GM19468 (cell line): ENCODE measurements at regions not wholly inside any gene's neighbourhood (a gene's known extent, or its start where the extent isn't known, plus 50 kb on each side); places are given as distances from the start of the nearest gene placed in this dataset.

Experiments
- ATAC-seq: cut with Tn5 transposase; IDR thresholded peaks from one replicate; pipeline ENCODE4 v1.9.1; 2021; ENCODE audit warnings: mild to moderate bottlenecking, moderate library complexity, moderate number of reproducible peaks; ENCODE audit not compliant: unreplicated experiment; ENCODE audit errors: extremely low read depth

DNA sequence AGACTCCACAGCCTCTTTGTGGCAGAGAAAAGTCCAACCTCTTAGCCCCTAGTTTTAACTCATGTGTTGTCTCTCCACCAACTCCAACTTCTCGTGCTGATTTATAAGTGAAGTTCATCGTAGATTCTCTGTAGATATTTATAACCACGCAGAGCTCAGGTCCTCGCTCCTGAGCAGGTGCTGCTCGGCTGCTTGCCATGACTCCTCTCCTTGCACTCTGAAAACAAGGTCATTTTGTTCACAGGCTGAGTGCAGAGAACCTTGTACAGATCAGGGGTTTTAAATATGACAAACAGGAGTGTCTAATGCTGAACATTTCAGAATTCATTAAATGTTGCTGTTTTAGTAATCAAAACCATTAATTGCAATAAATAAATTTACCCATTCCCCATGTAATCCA lies 330.8 kb upstream of the GYPC start:
- ATAC-seq, result no peak

DNA sequence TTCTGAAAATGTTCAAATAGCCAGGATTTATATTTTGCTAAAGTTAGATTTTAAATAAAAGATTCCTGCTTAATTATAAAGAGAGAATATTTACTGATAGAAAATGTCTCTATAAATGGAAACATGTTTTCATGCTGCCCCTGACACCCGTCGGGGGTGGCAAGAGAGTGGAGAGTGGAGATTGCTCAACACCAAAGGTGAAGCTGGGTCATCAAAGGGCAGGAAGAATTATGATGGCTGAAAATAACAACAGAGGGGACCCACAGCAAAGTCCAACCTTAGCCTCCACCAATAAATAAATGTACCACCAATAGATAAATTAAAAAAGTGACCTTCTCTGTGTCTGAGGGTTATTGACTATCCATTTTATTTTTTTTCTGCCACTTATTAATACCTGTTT lies 326.8 kb upstream of the GYPC start:
- no peak for ATAC-seq

GRCh38 chr2:126342457-126342856 lies 313.5 kb upstream of the GYPC start:
- no peak for ATAC-seq

- ATAC-seq, result no peak
Measured at GRCh38 chr2:126343136-126343535, 312.8 kb upstream of the GYPC start.

- ATAC-seq, result no peak
Measured at GRCh38 chr2:126344493-126344892, 311.5 kb upstream of the GYPC start.

- ATAC-seq, result no peak
Measured at GRCh38 chr2:126345691-126346090, 310.3 kb upstream of the GYPC start.

- ATAC-seq, result no peak
Measured at GRCh38 chr2:126356631-126357030, 299.3 kb upstream of the GYPC start.

DNA sequence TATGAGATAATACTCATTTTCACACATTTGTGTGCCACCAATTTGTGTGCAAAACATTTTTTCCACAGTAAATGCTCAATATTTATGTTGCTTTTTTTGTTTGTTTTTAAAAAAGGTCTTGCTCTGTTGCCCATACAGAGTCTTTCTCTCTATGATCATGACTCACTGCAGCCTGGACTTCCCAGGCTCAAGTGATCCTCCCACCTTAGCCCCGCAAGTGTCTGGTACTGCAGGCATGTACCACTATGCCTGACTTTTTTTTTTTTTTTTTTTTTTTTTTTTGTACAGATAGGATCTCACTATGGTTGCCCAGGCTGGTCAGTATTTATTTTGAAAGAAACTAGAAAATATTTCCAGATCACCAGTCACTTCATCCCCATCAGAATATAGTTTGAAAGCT lies 297.8 kb upstream of the GYPC start:
- no peak for ATAC-seq

DNA sequence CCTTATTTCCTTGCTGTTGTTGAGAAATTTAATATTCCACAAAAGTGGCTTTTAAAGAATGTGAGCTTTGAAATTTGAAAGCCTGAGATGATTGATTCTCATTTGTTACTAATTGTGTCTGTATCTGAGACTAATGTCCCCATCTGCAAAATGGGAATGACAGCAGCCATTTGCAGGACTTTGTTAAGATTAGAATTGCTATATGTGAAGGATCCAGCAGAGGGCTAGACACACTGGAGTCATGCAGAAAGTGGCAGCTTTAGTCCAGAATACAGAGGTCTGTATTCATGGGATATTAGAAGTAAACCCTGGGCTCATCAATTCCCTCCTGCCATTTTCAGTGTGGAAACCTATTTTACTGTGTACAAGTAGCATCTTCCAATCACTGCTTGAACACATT lies 296.5 kb upstream of the GYPC start:
- no peak for ATAC-seq

DNA sequence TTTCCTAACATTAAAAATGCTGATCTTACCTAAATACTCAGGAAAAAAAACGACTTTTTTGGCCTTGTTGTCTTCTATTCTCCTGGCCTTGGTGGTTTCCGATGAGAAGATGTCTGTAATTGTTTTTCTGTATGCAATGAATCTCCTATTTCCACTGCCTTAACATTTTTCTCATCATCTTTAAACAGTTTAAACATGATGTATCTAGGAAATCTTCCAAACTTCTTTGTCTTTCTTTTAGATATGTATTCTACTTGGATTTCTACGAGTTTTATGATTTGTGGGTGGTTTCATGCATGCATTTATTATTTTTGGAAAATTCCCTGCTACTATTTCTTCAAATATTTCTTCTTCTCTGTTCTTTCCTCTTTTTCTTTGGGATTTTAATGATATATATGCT lies 288.6 kb upstream of the GYPC start:
- ATAC-seq, result no peak

GRCh38 chr2:126368758-126369157 lies 287.2 kb upstream of the GYPC start:
- ATAC-seq, result no peak

GRCh38 chr2:126370201-126370600 lies 285.8 kb upstream of the GYPC start:
- no peak for ATAC-seq

- ATAC-seq, result no peak
Measured at GRCh38 chr2:126372406-126372805, 283.6 kb upstream of the GYPC start.

DNA sequence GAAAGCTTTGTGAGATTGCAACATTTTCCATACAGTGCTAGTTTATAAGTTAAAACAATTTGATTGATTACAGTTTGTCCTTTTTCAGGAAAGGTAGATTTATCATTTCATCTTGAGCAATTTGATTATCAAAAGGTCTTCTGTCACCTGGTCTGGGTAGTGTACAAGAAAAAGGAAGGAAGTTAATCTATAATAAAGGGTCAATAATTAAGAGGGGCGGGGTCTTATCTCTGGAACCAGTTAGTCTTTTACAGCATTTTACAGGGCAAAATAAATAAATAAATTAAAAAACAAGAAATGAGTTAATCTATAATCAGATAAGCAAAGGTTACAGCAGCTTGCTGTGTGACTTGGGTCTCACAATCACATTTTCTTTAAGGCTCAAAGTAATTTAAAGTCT lies 277.8 kb upstream of the GYPC start:
- ATAC-seq, result no peak

DNA sequence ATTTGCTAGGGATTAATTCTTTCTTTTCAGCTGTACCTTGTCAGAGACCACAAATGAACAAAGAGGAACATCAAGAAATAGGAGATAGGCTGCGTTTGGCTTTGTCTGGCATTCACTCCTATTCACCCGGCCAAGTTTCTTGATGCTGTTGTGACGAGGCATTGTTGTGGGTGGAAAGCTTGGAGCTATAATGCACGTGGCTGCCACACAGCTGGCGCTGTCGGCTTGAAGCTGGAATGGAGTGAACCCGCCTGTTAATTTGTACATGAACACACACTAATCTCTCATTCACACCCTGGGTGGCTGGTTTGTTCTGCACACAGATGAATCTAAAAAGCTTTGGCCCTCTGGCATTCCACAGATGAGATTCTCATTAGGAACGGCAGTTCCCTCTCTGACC lies 274.9 kb upstream of the GYPC start:
- ATAC-seq, result no peak

- ATAC-seq, result no peak
Measured at GRCh38 chr2:126382998-126383397, 273.0 kb upstream of the GYPC start.

GRCh38 chr2:126383800-126384199 lies 272.2 kb upstream of the GYPC start:
- ATAC-seq, result no peak

DNA sequence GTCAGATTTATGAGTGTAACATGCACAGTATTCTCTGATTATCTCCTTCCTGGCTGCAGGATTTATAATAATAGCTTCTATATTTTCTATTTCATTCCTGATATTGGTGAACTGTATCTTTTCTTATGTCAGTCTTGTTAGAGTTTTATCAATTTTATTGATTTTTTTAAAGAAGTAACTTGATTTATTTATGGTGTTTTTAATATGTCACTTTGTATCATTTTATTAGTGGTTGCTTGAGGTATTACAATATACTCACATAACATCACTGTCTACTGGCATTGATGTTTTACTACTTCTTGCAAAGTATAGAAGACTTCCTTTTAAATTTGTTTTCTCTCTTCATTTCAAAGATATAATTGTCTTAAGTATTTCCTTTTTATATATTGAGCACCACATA lies 270.5 kb upstream of the GYPC start:
- ATAC-seq, result no peak

DNA sequence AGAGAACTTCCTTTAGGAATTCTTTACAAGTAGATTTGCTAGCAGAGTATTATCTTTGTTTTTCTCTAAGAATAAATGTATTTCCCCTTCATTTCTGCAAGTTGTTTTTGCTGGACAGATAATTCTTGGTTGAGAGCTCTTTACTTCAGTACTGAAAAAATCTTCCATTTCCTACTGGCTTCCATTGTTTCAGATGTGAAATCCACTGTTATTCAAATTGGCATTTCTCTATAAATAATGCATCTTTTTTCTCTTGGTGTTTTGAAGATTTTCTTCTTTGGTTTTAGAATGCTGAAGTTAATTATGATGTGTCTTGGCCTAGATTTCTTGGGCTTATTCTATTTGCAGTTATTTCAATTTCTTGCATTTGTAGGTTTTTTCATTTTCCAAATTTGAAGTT lies 270.0 kb upstream of the GYPC start:
- ATAC-seq, result no peak

DNA sequence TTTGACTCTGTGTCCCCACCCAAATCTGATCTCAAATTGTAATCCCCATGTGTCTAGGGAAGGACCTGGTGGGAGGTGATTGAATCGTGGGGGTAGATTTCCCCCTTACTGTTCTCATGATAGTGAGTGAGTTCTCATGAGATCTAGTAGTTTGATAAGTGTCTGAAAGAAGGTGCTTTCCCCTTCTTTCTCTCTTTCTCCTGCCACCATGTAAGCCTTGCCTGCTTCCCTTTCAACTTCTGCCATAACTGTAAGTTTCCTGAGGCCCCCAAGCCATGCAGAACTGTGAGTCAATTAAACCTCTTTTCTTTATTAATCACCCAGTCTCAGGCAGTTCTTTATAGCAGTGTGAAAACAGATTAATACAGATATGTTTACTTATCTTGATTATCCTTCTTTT lies 266.5 kb upstream of the GYPC start:
- ATAC-seq, result no peak

DNA sequence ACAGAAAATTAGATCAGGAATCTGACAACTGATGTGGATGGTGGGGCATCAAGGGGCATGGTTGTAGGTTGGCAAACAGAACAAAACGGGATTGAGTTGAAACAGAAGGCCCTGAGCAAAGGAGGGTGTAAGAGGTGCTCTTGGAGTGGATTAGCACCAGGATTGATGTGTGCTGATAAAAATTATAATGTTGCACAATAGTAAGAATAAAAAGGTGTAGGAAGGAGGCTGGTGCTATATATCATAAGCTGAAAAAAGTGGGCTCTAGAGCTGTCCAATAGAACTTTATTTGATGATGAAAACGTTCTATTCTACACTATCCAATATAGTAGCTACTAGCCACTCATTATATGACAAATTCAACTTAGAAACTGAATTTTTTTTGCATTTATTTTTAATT lies 263.1 kb upstream of the GYPC start:
- ATAC-seq, result no peak

- no peak for ATAC-seq
Measured at GRCh38 chr2:126399001-126399400, 257.0 kb upstream of the GYPC start.

DNA sequence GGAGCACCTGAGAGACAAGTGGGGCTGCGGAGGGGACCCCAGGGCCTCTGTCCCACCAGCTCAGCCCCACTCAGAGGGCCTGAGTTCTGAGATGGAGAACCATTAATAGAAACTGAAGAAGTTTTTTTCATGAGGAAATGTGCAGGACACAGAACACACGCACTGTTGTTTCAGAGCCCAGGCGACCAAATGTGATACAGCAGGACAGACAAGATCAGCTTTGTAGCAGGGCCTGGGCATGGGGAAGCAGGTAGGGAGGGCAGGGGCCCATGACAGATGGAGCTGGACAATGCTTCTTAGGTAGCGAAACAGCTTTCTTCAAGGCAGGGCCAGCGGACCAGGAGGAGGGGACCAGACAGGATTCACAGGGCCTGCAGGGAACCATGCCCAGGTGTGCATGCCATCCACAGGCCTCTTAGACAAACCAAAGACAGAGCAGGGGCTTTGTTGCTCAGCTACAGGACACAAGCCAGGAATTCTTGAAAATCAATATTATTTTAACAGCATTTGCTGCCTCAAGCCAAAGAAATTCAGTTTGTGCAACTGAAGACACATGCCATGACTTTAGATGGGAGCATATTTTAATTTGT lies 252.8 kb upstream of the GYPC start:
- no peak for ATAC-seq
